ENCODE measurements at regions not wholly inside any gene's neighbourhood (a gene's known extent, or its start where the extent isn't known, plus 50 kb on each side); places are given as distances from the start of the nearest gene placed in this dataset.

DNA sequence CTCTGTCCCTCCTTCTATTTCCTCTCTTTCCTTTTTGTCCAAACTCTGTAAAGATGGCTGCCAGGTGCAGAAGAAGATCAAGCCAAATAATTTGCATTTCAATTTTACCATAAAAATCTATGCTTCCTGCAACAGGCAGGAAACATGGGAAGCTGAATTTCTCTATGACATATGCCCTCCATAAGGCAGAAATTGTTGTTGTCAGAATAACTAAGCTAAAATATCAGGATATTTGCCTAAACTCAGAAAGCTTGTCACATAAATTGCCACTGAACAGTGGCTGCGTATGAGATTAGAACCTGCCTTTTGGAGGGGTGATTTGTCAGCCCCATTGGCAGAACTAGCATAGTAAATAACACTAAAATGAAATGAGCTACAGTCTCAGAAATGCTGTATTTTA lies 288.3 kb upstream of the LMCD1 start:
- Histone ChIP-seq H3K36me3 (ENCODE audit: control insufficient read depth in 2 of 2, insufficient read depth in 2 of 2, low read length in 1 of 2) (no peaks in the 10 kb centered on the region), H3K4me1 (ENCODE audit: control insufficient read depth in 2 of 2, insufficient read depth in 2 of 2, low read length in 2 of 2) (no peaks in the 10 kb centered on the region), H3K9me3 (ENCODE audit: control insufficient read depth in 2 of 2, insufficient read depth in 1 of 2, low read length in 1 of 2) (no peaks in the 10 kb centered on the region), H3K4me3 (ENCODE audit: low read length in 2 of 2) (no peak overlapping the region), H3K27ac (ENCODE audit: low read depth in 1 of 2, low read length in 1 of 2) (no peak overlapping the region), H3K27me3 (ENCODE audit: control insufficient read depth in 2 of 2, insufficient read depth in 1 of 2, low read length in 1 of 2) (no peaks in the 10 kb centered on the region)
- DNase-seq (ENCODE audit: low read depth in 6 of 9, low spot score in 9 of 9) = no peak
- WGBS = 97% methylated on average over 1 of the region's 1 CpG

DNA sequence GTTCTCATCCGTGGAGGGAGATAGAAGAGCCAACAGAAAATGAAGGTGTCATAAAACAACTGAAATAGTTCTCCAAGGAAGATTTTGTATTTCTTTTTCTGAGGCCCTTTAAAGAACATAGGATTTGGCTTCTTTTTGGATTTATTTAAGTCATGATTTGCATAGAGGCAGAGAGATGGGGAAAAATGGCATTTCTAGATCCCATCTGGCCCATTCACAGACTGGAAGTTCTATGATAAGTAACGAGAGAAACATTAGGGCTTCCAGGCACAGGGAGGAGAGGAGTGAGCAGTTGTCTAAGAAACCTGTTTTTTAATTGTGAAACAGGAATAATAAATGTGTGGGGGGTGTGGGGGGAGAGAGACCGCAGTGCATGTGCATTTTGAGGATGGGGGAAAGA lies 285.8 kb upstream of the LMCD1 start:
- Histone ChIP-seq H3K4me1 (ENCODE audit: control insufficient read depth in 2 of 2, insufficient read depth in 2 of 2, low read length in 2 of 2) (no peaks in the 10 kb centered on the region), H3K36me3 (ENCODE audit: control insufficient read depth in 2 of 2, insufficient read depth in 2 of 2, low read length in 1 of 2) (no peaks in the 10 kb centered on the region), H3K27me3 (ENCODE audit: control insufficient read depth in 2 of 2, insufficient read depth in 1 of 2, low read length in 1 of 2) (no peaks in the 10 kb centered on the region), H3K4me3 (ENCODE audit: low read length in 2 of 2) (no peak overlapping the region), H3K27ac (ENCODE audit: low read depth in 1 of 2, low read length in 1 of 2) (no peak overlapping the region), H3K9me3 (ENCODE audit: control insufficient read depth in 2 of 2, insufficient read depth in 1 of 2, low read length in 1 of 2) (no peaks in the 10 kb centered on the region)
- DNase-seq (ENCODE audit: low read depth in 6 of 9, low spot score in 9 of 9) = no peak
- 95% methylated on average over 3 of the region's 3 CpGs for WGBS

DNA sequence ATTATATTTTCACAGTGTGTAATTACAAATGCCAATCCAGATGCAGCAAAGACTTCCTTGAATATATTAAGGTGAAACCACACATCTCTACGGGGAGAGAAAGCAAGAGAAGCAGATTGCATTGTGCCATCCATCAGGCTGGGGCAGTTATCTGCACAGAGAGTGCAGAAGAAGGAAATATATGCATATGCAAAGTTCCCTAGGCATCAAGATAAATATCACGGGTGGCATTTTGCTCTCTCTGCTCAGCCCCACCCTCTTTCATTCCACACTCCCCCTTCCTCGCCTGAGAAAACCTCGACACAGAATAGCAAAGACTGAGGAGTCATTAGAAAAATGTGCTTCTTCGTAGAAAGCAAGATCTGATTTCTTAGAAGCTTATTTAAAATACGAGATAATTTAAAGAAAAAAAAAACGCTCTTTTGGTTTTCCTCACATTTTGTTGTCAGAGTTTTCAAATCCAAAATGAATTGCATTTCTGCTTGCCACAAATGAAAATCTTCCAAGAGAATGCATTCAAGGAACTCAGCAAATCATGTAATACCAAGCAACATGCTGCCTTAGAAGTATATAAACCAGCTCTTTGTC lies 283.2 kb upstream of the LMCD1 start:
- no peaks in the 10 kb centered on the region for H3K36me3 ChIP-seq (ENCODE audit: control insufficient read depth in 2 of 2, insufficient read depth in 2 of 2, low read length in 1 of 2)
- H3K4me1 ChIP-seq (ENCODE audit: control insufficient read depth in 2 of 2, insufficient read depth in 2 of 2, low read length in 2 of 2) = no peaks in the 10 kb centered on the region
- no peaks in the 10 kb centered on the region for H3K9me3 ChIP-seq (ENCODE audit: control insufficient read depth in 2 of 2, insufficient read depth in 1 of 2, low read length in 1 of 2)
- no peak overlapping the region for H3K27ac ChIP-seq (ENCODE audit: low read depth in 1 of 2, low read length in 1 of 2)
- H3K27me3 ChIP-seq (ENCODE audit: control insufficient read depth in 2 of 2, insufficient read depth in 1 of 2, low read length in 1 of 2) = no peaks in the 10 kb centered on the region
- 83% methylated on average over 7 of the region's 7 CpGs for WGBS
- no peak for DNase-seq (ENCODE audit: low read depth in 6 of 9, low spot score in 9 of 9)
- no peak overlapping the region for H3K4me3 ChIP-seq (ENCODE audit: low read length in 2 of 2)

DNA sequence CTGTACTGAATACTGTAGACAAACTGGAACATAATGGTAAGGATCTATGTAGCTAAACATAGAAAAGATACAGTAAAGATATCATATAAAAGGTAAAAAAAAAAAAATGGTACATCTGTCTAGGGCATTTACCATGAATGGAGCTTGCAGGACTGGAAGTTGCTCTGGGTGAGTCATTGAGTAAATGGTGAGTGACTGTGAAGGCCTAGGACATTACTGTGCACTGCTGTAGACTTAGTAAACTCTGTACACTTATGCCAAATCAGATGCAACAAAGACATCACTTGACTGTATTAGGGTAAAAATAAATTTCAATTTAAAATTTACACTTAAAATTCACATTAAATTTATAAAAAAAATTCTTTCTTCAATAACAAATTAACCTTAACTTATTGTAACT lies 281.3 kb upstream of the LMCD1 start:
- H3K9me3 ChIP-seq (ENCODE audit: control insufficient read depth in 2 of 2, insufficient read depth in 1 of 2, low read length in 1 of 2) = no peaks in the 10 kb centered on the region
- no peak for DNase-seq (ENCODE audit: low read depth in 6 of 9, low spot score in 9 of 9)
- H3K27me3 ChIP-seq (ENCODE audit: control insufficient read depth in 2 of 2, insufficient read depth in 1 of 2, low read length in 1 of 2) = no peaks in the 10 kb centered on the region
- H3K27ac ChIP-seq (ENCODE audit: low read depth in 1 of 2, low read length in 1 of 2) = no peak overlapping the region
- H3K4me1 ChIP-seq (ENCODE audit: control insufficient read depth in 2 of 2, insufficient read depth in 2 of 2, low read length in 2 of 2) = no peaks in the 10 kb centered on the region
- H3K4me3 ChIP-seq (ENCODE audit: low read length in 2 of 2) = no peak overlapping the region
- H3K36me3 ChIP-seq (ENCODE audit: control insufficient read depth in 2 of 2, insufficient read depth in 2 of 2, low read length in 1 of 2) = no peaks in the 10 kb centered on the region

DNA sequence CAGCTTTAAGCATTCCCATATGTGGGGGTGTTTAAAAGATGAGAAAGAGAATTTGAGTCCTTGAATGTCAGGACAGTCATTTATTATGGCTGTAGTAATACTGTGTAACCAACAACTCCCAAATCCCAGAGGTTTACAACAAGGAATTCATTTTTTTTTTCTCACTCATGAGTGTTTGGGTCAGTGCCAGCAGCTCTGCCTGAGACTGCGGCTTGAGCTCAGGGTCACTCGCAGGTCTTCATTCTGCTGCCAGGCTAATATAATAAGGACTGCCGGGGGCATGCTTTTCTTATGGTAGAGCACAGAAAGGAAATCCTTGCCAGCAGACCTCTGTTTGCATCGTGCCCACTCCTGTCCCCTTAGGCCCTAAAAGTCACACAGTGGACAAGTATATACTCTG lies 277.9 kb upstream of the LMCD1 start:
- no peak for DNase-seq (ENCODE audit: low read depth in 6 of 9, low spot score in 9 of 9)
- Histone ChIP-seq H3K27me3 (ENCODE audit: control insufficient read depth in 2 of 2, insufficient read depth in 1 of 2, low read length in 1 of 2) (no peaks in the 10 kb centered on the region), H3K4me1 (ENCODE audit: control insufficient read depth in 2 of 2, insufficient read depth in 2 of 2, low read length in 2 of 2) (no peaks in the 10 kb centered on the region), H3K4me3 (ENCODE audit: low read length in 2 of 2) (no peak overlapping the region), H3K27ac (ENCODE audit: low read depth in 1 of 2, low read length in 1 of 2) (no peak overlapping the region), H3K9me3 (ENCODE audit: control insufficient read depth in 2 of 2, insufficient read depth in 1 of 2, low read length in 1 of 2) (no peaks in the 10 kb centered on the region), H3K36me3 (ENCODE audit: control insufficient read depth in 2 of 2, insufficient read depth in 2 of 2, low read length in 1 of 2) (no peaks in the 10 kb centered on the region)
- WGBS = 88% methylated on average over 4 of the region's 4 CpGs

DNA sequence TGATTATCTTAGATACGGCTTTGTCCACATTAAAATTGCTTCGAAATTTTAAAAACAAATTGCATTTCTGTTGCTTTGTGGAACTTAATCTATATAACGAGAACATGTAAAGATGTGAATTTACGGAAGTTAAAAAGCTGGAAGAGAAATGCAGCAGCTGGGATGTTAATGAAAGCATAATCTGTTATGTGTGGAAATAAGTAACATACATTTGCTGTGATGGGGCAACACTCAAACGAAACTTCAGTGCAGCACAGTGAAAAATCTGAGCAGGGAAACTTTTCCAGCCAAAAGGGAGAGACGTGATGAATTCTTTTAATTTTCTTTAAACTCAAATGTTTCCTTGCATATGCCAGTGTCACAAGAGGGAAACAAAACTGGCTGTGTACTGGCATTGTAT lies 276.7 kb upstream of the LMCD1 start:
- no peaks in the 10 kb centered on the region for H3K9me3 ChIP-seq (ENCODE audit: control insufficient read depth in 2 of 2, insufficient read depth in 1 of 2, low read length in 1 of 2)
- 94% methylated on average over 6 of the region's 6 CpGs for WGBS
- no peaks in the 10 kb centered on the region for H3K27me3 ChIP-seq (ENCODE audit: control insufficient read depth in 2 of 2, insufficient read depth in 1 of 2, low read length in 1 of 2)
- no peak overlapping the region for H3K4me3 ChIP-seq (ENCODE audit: low read length in 2 of 2)
- no peaks in the 10 kb centered on the region for H3K4me1 ChIP-seq (ENCODE audit: control insufficient read depth in 2 of 2, insufficient read depth in 2 of 2, low read length in 2 of 2)
- H3K36me3 ChIP-seq (ENCODE audit: control insufficient read depth in 2 of 2, insufficient read depth in 2 of 2, low read length in 1 of 2) = no peaks in the 10 kb centered on the region
- no peak overlapping the region for H3K27ac ChIP-seq (ENCODE audit: low read depth in 1 of 2, low read length in 1 of 2)
- DNase-seq (ENCODE audit: low read depth in 6 of 9, low spot score in 9 of 9) = no peak

DNA sequence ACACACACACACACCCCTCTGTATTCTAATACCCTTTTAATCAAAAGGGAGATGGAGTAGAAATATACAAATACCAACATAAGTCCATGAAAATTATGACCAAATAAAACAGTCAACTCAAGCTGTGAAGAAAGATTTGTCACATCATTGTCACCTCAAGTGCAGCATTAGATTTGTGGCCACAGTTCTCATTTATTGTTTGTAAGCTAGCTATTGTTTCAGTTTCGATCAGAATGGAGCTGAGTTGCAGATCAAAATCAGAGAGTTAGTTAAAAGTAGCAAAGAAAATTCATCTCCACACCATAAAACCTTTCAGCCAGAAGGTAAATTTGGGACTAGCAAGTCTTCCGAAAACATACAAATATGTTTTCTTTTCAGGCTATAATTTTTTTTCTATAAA lies 267.7 kb upstream of the LMCD1 start:
- no peak for DNase-seq (ENCODE audit: low read depth in 6 of 9, low spot score in 9 of 9)
- peaks cover 0 to 2% of the 10 kb centered on the region in 2 donors for H3K4me1 ChIP-seq (ENCODE audit: control insufficient read depth in 2 of 2, insufficient read depth in 2 of 2, low read length in 2 of 2)
- no peak overlapping the region for H3K27ac ChIP-seq (ENCODE audit: low read depth in 1 of 2, low read length in 1 of 2)
- WGBS = 97% methylated on average over 2 of the region's 2 CpGs
- no peaks in the 10 kb centered on the region for H3K27me3 ChIP-seq (ENCODE audit: control insufficient read depth in 2 of 2, insufficient read depth in 1 of 2, low read length in 1 of 2)
- H3K36me3 ChIP-seq (ENCODE audit: control insufficient read depth in 2 of 2, insufficient read depth in 2 of 2, low read length in 1 of 2) = no peaks in the 10 kb centered on the region
- H3K4me3 ChIP-seq (ENCODE audit: low read length in 2 of 2) = no peak overlapping the region
- no peaks in the 10 kb centered on the region for H3K9me3 ChIP-seq (ENCODE audit: control insufficient read depth in 2 of 2, insufficient read depth in 1 of 2, low read length in 1 of 2)

DNA sequence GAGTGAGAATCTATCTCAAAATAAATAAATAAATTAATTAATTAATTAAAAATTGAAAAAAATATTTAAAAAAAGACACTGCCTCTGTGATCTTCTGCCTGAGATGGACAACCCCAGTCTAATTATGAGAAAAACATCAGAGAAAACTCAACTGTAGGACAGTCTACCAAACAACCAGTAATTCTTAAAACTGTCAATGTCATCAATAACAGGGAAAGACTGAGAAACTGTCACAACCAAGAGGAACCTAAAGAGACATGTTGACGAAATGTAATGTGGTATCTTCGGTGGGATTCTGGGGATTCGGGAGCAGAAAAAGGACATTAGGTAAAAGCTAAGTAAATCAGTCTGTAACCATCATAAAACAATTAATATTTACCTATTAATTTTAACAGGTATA lies 265.4 kb upstream of the LMCD1 start:
- H3K4me3 ChIP-seq (ENCODE audit: low read length in 2 of 2) = no peak overlapping the region
- no peaks in the 10 kb centered on the region for H3K9me3 ChIP-seq (ENCODE audit: control insufficient read depth in 2 of 2, insufficient read depth in 1 of 2, low read length in 1 of 2)
- no peak overlapping the region for H3K27ac ChIP-seq (ENCODE audit: low read depth in 1 of 2, low read length in 1 of 2)
- no peaks in the 10 kb centered on the region for H3K27me3 ChIP-seq (ENCODE audit: control insufficient read depth in 2 of 2, insufficient read depth in 1 of 2, low read length in 1 of 2)
- H3K36me3 ChIP-seq (ENCODE audit: control insufficient read depth in 2 of 2, insufficient read depth in 2 of 2, low read length in 1 of 2) = no peaks in the 10 kb centered on the region
- DNase-seq (ENCODE audit: low read depth in 6 of 9, low spot score in 9 of 9) = no peak
- peaks cover 0 to 2% of the 10 kb centered on the region in 2 donors for H3K4me1 ChIP-seq (ENCODE audit: control insufficient read depth in 2 of 2, insufficient read depth in 2 of 2, low read length in 2 of 2)
- 81% methylated on average over 3 of the region's 3 CpGs for WGBS

DNA sequence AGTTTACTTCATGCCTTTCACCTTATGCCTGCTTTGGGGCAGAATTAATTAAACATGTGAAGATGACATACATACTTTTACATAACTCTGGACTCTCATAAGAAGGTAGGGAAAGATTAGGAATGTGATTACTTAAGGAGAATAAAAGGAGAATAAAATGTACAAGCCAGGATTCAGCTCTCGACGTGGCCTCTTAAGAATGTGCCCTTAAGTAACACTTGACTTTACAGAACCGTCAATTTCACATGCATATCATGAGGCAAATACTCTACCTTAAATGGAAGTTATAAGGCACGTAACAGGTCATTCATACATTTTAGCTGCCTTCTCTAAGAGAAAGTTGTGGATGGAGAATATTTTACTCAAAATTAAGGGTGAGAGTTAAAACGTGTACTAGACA lies 263.7 kb upstream of the LMCD1 start:
- Histone ChIP-seq H3K27me3 (ENCODE audit: control insufficient read depth in 2 of 2, insufficient read depth in 1 of 2, low read length in 1 of 2) (no peaks in the 10 kb centered on the region), H3K36me3 (ENCODE audit: control insufficient read depth in 2 of 2, insufficient read depth in 2 of 2, low read length in 1 of 2) (no peaks in the 10 kb centered on the region), H3K4me3 (ENCODE audit: low read length in 2 of 2) (no peak overlapping the region), H3K9me3 (ENCODE audit: control insufficient read depth in 2 of 2, insufficient read depth in 1 of 2, low read length in 1 of 2) (no peaks in the 10 kb centered on the region), H3K4me1 (ENCODE audit: control insufficient read depth in 2 of 2, insufficient read depth in 2 of 2, low read length in 2 of 2) (peaks cover 0 to 2% of the 10 kb centered on the region in 2 donors), H3K27ac (ENCODE audit: low read depth in 1 of 2, low read length in 1 of 2) (no peak overlapping the region)
- DNase-seq (ENCODE audit: low read depth in 6 of 9, low spot score in 9 of 9) = no peak
- 94% methylated on average over 5 of the region's 5 CpGs for WGBS

DNA sequence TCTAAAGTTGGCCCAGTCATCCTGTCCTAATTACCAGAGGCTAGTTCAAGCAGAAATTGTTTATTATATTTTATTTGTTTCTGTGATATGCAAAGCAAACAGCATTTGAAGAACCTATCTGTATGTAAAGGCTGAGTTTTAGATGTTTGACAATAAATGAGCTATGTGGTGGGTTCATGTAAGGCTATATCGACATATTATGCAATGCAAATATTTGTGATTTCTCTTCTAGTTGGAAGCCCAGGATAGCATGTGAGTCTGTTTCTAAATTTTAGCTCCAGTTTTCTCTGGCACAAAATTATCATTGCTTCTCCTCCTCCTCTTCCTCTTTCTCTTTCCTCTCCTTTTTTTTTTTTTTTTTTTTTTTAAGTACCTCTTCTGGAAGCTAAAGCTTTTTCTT lies 263.2 kb upstream of the LMCD1 start:
- H3K9me3 ChIP-seq (ENCODE audit: control insufficient read depth in 2 of 2, insufficient read depth in 1 of 2, low read length in 1 of 2) = no peaks in the 10 kb centered on the region
- no peak for DNase-seq (ENCODE audit: low read depth in 6 of 9, low spot score in 9 of 9)
- WGBS = 100% methylated on average over 1 of the region's 1 CpG
- H3K36me3 ChIP-seq (ENCODE audit: control insufficient read depth in 2 of 2, insufficient read depth in 2 of 2, low read length in 1 of 2) = no peaks in the 10 kb centered on the region
- no peaks in the 10 kb centered on the region for H3K27me3 ChIP-seq (ENCODE audit: control insufficient read depth in 2 of 2, insufficient read depth in 1 of 2, low read length in 1 of 2)
- peaks cover 0 to 2% of the 10 kb centered on the region in 2 donors for H3K4me1 ChIP-seq (ENCODE audit: control insufficient read depth in 2 of 2, insufficient read depth in 2 of 2, low read length in 2 of 2)
- H3K4me3 ChIP-seq (ENCODE audit: low read length in 2 of 2) = no peak overlapping the region
- H3K27ac ChIP-seq (ENCODE audit: low read depth in 1 of 2, low read length in 1 of 2) = no peak overlapping the region
